ENCODE measurements at regions not wholly inside any gene's neighbourhood (a gene's known extent, or its start where the extent isn't known, plus 50 kb on each side); places are given as distances from the start of the nearest gene placed in this dataset.
"Not testable (repeated sequence)": the region's sequence is repeated elsewhere in the genome, so short reads cannot be mapped to it uniquely, and the experiment has no call there.

DNA sequence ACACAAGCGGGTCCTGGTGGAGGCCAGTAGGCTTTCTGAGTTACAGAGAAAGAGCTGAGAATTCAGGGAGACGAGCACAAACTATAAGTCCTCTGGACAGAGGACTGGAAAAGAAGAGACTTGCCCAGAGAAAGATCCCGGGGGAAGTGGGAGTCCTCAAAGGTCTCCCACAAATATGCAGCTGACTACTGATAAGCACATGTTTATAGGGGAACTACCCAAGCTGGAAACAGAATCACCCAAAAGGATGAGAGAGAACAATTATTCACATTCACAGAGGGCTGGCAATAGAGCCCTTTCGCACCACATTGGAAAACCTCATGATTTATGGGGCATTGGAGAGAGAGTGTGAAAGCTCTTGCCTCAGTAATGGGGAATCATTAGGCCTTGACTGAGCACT lies 337.6 kb downstream of the IRS1 start:
- no peak for DNase-seq (ENCODE audit: low spot score)
- intact Hi-C loops (cut with DNase I) = no loop called here

- DNase-seq (ENCODE audit: low spot score); intact Hi-C loops (cut with DNase I): not testable (repeated sequence)
Measured at GRCh38 chr2:226456144-226456543, 343.5 kb downstream of the IRS1 start.

DNA sequence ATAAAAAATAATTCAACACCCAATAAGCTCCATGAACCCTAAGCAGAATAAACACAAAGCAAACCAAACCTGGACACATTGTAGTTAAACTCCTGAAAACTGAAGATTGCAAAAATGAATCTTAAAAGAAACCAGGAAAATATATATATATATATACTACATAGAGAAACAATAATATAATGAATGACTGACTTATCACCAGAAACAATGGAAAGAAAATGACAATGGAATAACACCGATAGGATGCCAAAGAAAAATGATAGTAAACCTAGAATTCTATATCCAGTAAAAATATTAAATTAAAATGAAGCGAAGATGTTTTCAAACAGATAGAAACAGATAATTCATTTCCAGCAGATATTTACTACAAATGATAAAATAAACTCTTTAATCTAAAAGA lies 346.9 kb downstream of the IRS1 start:
- intact Hi-C loops (cut with DNase I) = no loop called here
- DNase-seq (ENCODE audit: low spot score) = no peak

- intact Hi-C loops (cut with DNase I) = no loop called here
Measured at GRCh38 chr2:226451486-226451885, 348.1 kb downstream of the IRS1 start.

GRCh38 chr2:226450141-226450540 lies 349.5 kb downstream of the IRS1 start:
- DNase-seq (ENCODE audit: low spot score) = no peak
- intact Hi-C loops (cut with DNase I) = no loop called here

More at GRCh38 chr2:226451486-226451885, 348.1 kb downstream of the IRS1 start:
- DNase-seq (ENCODE audit: low spot score) = no peak

DNA sequence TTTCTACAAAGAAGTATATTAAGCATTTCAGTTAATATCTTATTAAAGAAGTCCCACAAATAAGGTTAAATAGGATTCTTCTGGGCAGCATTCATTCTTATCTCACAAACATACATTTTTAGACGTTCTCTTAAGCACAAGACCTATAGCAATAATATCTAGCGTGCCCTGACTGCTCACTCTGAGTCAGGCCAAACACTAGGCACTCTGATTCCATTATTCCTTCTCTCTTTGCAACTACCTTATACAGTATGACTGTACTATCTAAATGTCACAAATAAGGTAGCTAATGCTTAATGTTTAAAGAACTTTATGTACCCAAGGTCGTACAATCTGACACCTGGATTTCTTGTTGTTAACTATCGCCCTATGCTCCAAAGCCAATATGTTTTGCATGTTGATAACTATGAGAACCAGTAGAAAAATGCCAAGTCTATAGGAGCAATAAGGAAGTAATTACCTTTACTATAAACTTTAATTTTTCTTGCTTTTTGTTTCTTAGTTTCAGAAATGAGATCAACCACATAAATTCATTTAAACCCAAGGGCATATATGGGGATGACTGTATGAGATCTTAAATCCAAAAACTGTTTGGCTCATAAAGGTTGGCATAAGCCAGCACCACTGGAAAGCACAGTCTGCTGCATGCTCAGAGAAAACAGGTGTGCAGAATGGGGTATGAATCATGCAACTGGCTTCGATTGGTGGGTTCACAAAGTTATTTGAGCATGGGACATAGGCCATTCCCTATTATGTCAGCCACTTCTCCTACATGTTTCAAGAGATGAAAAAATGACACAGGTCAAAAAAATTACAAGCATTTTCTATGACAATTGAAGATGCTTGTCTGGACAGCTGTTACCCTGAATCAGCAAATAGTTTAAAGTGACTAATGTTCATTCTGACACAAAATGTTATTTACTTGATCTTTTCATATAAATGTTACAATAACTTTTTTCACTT lies 352.0 kb downstream of the IRS1 start:
- DNase-seq (ENCODE audit: low spot score) = no peak

DNA sequence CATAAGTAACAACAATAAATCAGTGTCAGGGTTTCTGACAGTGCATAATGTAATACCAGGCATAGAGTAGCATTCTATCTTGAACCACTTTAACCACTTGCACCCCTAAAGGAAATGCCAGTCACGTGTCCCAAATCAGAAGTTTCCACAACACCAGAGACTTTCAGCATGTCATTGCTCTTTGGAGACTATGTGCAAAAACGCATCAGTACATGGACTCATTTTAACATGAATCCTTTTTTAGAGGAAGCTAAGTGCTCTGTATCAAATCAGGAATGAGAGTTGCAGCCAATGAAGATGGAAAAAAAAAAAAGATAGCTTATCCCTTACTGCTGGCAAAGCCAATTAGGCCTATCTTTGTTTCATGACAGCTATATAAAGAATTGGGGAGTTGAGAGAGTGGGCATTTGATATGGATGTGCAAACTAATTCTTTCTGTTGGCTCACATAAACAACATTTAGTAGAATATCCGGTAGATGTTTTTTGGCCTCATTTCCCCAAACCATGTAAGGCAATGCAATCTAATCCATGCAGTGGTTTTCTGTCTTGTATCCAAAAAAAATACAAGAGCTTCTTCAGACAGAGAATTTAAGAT lies 353.1 kb downstream of the IRS1 start:
- DNase-seq (ENCODE audit: low spot score) = no peak
- intact Hi-C loops (cut with DNase I) = loop anchor here (2.0 to 10.0 kb wide), 3 partner anchors 108 to 350 kb away; no protein-coding TSS in a partner anchor

More for the DNA sequence above, 352.0 kb downstream of the IRS1 start:
- intact Hi-C loops (cut with DNase I) = loop anchor here (2.0 to 10.0 kb wide), 3 partner anchors 107 to 349 kb away; no protein-coding TSS in a partner anchor

DNA sequence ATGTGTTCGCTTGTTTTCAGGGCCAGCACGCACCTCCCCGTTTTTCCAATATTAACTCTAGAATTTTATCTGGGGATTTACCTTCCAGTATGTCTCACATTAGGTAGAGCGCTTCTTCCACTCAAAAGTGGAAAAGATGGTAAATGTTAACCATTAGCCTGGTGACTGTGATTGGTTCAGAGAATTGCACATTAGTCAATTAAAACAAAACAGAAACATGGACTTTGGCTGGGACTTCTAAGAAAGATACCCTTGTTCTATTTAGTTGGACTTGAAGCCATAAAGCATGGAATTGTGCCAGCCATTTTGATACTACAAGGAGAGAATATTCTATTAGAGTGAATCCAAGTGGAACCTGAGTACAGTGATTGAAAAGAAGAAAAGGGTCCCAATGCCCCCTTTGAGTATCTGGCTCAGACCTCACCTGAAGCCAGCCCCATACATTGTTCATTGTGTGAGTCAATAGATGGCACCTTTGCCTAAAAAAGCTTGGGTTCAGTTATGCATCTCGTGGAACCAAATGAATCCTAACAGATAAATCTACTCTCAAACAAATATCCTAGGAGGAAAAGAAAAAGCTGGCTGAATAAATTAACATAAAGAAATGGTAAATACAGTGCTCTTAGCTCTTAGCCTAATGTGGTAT lies 354.3 kb downstream of the IRS1 start:
- intact Hi-C loops (cut with DNase I) = loop anchor here (5.0 to 10.0 kb wide), 2 partner anchors 109 to 217 kb away; no protein-coding TSS in a partner anchor
- DNase-seq (ENCODE audit: low spot score) = no peak

- no peak for DNase-seq (ENCODE audit: low spot score)
- intact Hi-C loops (cut with DNase I) = loop anchor here (10.0 kb wide), 1 partner anchor 112 kb away; no protein-coding TSS in a partner anchor
Measured at GRCh38 chr2:226443112-226443511, 356.5 kb downstream of the IRS1 start.

DNA sequence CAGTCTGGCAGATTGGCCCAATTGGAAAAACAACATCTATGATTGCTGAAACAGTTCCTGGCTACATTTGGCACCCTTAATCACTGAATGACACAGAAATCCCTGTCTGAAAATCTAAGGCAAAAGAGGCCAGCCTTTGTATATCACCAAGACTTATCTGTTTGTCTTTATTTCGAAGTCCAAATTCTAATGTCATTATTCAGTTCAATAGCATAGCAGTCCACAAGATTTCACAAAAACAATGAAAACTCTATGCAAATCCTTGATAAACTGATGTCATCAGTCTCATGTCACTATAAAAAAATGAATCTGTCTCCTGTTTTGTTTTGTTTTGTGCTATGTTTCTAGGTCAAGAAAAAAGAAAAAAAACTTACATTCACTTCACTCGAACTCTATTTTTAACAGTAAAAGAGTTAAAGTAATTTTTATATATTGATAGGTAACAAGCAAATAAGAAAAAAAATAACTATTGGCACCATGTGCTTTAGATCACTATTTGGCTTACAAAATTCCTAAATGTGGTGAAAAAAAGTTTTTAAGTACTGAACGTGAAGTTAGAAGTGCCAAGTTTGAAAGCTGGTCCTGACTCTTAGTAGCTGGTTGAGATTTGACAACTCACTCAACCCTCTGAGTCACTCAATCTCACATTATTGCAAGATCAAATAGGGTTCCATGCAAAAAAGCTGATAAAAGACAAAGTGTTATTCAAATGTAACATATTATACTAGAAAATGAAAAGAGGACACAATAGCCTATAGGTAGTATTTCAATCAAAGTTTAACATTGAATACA lies 359.3 kb downstream of the IRS1 start:
- intact Hi-C loops (cut with DNase I) = loop anchor here (10.0 kb wide), 1 partner anchor 114 kb away; no protein-coding TSS in a partner anchor
- no peak for DNase-seq (ENCODE audit: low spot score)

DNA sequence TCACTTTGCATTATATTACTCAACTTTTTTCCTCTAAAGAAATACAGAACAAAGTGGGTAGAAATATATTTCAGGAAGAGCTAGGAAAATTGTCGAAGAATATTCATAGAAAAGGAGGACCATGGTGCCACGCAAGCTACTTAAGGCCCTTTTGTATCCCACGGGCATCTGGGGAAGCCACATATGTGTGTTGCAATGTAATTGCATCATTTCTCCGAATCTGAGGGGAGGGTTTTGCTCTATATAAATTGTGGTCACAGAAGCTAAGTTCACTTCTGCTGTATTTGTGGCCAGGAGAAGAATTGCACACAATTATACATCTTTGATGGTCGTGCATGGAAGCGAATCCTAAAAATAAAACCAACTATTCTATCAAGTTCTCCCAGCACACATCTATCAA lies 360.3 kb downstream of the IRS1 start:
- DNase-seq (ENCODE audit: low spot score) = no peak
- intact Hi-C loops (cut with DNase I) = no loop called here

GRCh38 chr2:226435146-226435545 lies 364.5 kb downstream of the IRS1 start:
- no peak for DNase-seq (ENCODE audit: low spot score)
- intact Hi-C loops (cut with DNase I) = no loop called here

DNA sequence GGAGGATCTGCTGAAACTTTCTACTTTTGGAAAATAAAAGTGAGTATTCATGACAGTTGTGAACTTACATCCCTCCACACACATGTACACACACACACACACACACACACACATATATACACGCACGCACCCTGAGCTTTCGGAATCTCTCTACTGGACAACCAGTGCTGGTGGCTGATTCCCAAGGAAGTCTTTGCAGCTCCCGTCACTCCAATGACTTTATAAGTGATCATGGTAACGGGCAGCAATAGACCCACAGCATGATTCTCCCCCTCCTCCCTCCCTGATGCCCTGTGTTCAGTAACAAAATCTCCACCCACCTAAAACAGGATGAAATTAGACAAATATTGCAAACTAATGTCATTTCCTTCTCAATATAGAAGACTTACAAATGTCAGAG lies 364.9 kb downstream of the IRS1 start:
- DNase-seq (ENCODE audit: low spot score) = no peak
- intact Hi-C loops (cut with DNase I) = no loop called here

- intact Hi-C loops (cut with DNase I) = no loop called here
- DNase-seq (ENCODE audit: low spot score) = no peak
Measured at GRCh38 chr2:226431288-226431948, 368.2 kb downstream of the IRS1 start.

GRCh38 chr2:226429476-226429875 lies 370.1 kb downstream of the IRS1 start:
- intact Hi-C loops (cut with DNase I) = no loop called here
- DNase-seq (ENCODE audit: low spot score) = no peak

- no peak for DNase-seq (ENCODE audit: low spot score)
- intact Hi-C loops (cut with DNase I) = no loop called here
Measured at GRCh38 chr2:226427538-226428307, 371.9 kb downstream of the IRS1 start.

- DNase-seq (ENCODE audit: low spot score) = no peak
- intact Hi-C loops (cut with DNase I) = no loop called here
Measured at GRCh38 chr2:226426292-226426736, 373.3 kb downstream of the IRS1 start.

GRCh38 chr2:226424971-226425370 lies 374.6 kb downstream of the IRS1 start:
- DNase-seq (ENCODE audit: low spot score) = no peak
- intact Hi-C loops (cut with DNase I) = no loop called here

Data from cardiac septum (tissue), 1 donor.